ENCODE measurements at regions not wholly inside any gene's neighbourhood (a gene's known extent, or its start where the extent isn't known, plus 50 kb on each side); places are given as distances from the start of the nearest gene placed in this dataset.

GRCh38 chr21:24738063-24738462 lies 869.2 kb downstream of the MRPL39 start:
- Mint-ChIP-seq H3K27me3 (ENCODE audit: low read depth) (no peaks in the 10 kb centered on the region), H3K4me3 (ENCODE audit: unreplicated experiment) (no peak overlapping the region), H3K27ac (ENCODE audit: unreplicated experiment) (no peak overlapping the region), H3K4me1 (ENCODE audit: low read depth) (no peaks in the 10 kb centered on the region), H3K9me3 (ENCODE audit: low read depth) (peaks cover 38% of the 10 kb centered on the region), H3K36me3 (ENCODE audit: low read depth) (no peaks in the 10 kb centered on the region)
- TF ChIP-seq CTCF (IDR thresholded peaks at IDR 0.05) = no peak
- DNase-seq (ENCODE audit: low spot score) = no peak

DNA sequence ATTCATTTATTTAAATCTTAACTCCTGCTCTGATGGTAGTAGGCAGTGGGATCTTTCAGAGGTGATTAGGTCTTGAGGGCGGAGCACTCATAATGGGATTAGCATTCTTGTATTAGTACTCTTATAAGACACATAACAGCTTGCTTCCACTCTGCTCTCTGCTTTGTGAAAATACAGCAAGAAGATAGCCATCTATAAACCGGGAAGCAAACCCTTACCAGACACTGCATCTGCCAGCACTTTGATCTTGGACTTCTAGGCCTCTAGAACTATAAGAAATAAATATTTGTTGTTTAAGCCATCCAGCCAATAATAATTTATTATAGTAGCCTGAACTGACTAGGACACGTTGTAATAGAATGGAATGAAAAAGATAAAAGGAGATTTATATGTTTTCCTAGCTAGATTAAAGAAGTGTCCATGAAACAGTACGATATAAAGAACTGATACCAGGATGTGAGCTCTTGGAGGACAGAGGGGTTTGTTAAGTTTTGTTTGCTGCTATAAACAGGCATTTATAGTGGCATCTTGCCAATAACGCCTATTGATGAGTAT lies 869.9 kb downstream of the MRPL39 start:
- Mint-ChIP-seq H3K27me3 (ENCODE audit: low read depth) (no peaks in the 10 kb centered on the region), H3K36me3 (ENCODE audit: low read depth) (no peaks in the 10 kb centered on the region), H3K9me3 (ENCODE audit: low read depth) (peaks cover 36% of the 10 kb centered on the region), H3K4me3 (ENCODE audit: unreplicated experiment) (no peak overlapping the region), H3K4me1 (ENCODE audit: low read depth) (no peaks in the 10 kb centered on the region), H3K27ac (ENCODE audit: unreplicated experiment) (no peak overlapping the region)
- TF ChIP-seq CTCF (IDR thresholded peaks at IDR 0.05) = no peak
- DNase-seq (ENCODE audit: low spot score) = no peak

GRCh38 chr21:24730661-24731060 lies 876.6 kb downstream of the MRPL39 start:
- no peak for TF ChIP-seq CTCF (IDR thresholded peaks at IDR 0.05)
- Mint-ChIP-seq H3K27ac (ENCODE audit: unreplicated experiment) (no peak overlapping the region), H3K4me3 (ENCODE audit: unreplicated experiment) (no peak overlapping the region)

DNA sequence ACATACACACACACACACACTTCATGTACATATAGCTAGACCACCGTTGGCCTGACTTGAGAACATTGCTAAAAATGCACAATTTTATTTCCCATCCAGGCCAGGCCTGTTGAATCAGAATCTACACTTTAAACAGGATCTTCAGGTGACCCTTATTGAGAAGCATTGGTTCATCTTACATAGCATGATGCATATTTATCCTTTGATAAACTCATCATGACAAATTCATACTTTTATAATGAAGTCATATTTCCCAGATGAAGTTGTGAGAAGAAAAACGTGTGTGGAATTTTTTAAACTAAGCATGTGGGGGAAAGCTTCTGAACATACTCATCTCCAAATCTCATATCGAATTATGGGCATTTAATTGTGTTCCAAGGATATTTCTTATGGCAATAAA lies 877.7 kb downstream of the MRPL39 start:
- H3K27ac Mint-ChIP-seq (ENCODE audit: unreplicated experiment) = no peak overlapping the region
- TF ChIP-seq CTCF (IDR thresholded peaks at IDR 0.05) = no peak
- H3K36me3 Mint-ChIP-seq (ENCODE audit: low read depth) = no peaks in the 10 kb centered on the region
- H3K4me3 Mint-ChIP-seq (ENCODE audit: unreplicated experiment) = no peak overlapping the region
- no peaks in the 10 kb centered on the region for H3K27me3 Mint-ChIP-seq (ENCODE audit: low read depth)
- DNase-seq (ENCODE audit: low spot score) = no peak
- peaks cover 34% of the 10 kb centered on the region for H3K9me3 Mint-ChIP-seq (ENCODE audit: low read depth)
- H3K4me1 Mint-ChIP-seq (ENCODE audit: low read depth) = no peaks in the 10 kb centered on the region

More at GRCh38 chr21:24730661-24731060, 876.6 kb downstream of the MRPL39 start:
- Mint-ChIP-seq H3K4me1 (ENCODE audit: low read depth) (no peaks in the 10 kb centered on the region), H3K36me3 (ENCODE audit: low read depth) (no peaks in the 10 kb centered on the region), H3K27me3 (ENCODE audit: low read depth) (no peaks in the 10 kb centered on the region), H3K9me3 (ENCODE audit: low read depth) (peaks cover 35% of the 10 kb centered on the region)
- no peak for DNase-seq (ENCODE audit: low spot score)

GRCh38 chr21:24727803-24728440 lies 879.4 kb downstream of the MRPL39 start:
- no peak for TF ChIP-seq CTCF (IDR thresholded peaks at IDR 0.05)
- Mint-ChIP-seq H3K27me3 (ENCODE audit: low read depth) (no peaks in the 10 kb centered on the region), H3K9me3 (ENCODE audit: low read depth) (peaks cover 27% of the 10 kb centered on the region), H3K27ac (ENCODE audit: unreplicated experiment) (no peak overlapping the region), H3K36me3 (ENCODE audit: low read depth) (no peaks in the 10 kb centered on the region), H3K4me1 (ENCODE audit: low read depth) (no peaks in the 10 kb centered on the region), H3K4me3 (ENCODE audit: unreplicated experiment) (no peak overlapping the region)
- no peak for DNase-seq (ENCODE audit: low spot score)

Data from chondrocyte (in vitro differentiated cells).